ENCODE measurements at regions not wholly inside any gene's neighbourhood (a gene's known extent, or its start where the extent isn't known, plus 50 kb on each side); places are given as distances from the start of the nearest gene placed in this dataset.

- TF ChIP-seq CTCF (optimal IDR thresholded peaks at IDR 0.05 in 1 of 3, IDR thresholded peaks at IDR 0.05 in 1 of 3, conservative IDR thresholded peaks at IDR 0.05 in 1 of 3; ENCODE audit: extremely low read depth in 1 of 3, insufficient read depth in 2 of 3, low read length in 3 of 3) (no peak), EZH2 (IDR thresholded peaks at IDR 0.05; ENCODE audit: low read length) (no peak)
Measured at GRCh38 chr4:147363514-147363913, 117.4 kb upstream of the EDNRA start.
